SK-N-SH (cell line): ENCODE measurements at regions not wholly inside any gene's neighbourhood (a gene's known extent, or its start where the extent isn't known, plus 50 kb on each side); places are given as distances from the start of the nearest gene placed in this dataset.
A peak's percentile ranks its signal among the peaks of the same experiment; 100 is the strongest.

Experiments used
- CTCF ChIA-PET: fragments of 300-600, 350-600 bp; formaldehyde crosslinking; extraction: SDS; loops from one replicate; lab custom pipeline; 2021; lab: Yijun Ruan, JAX
- POLR2A ChIA-PET: fragments of 350-600 bp; sonication (Branson Sonifier 250); formaldehyde crosslinking; extraction: SDS; loops from one replicate; lab custom pipeline; 2020; ENCODE audit warnings: antibody characterized with exemption, inconsistent platforms; lab: Yijun Ruan, JAX
- DNase-seq: peaks from one replicate; pipeline ENCODE4 v3.0.0; 2012
- H2AFZ ChIP-seq: fragments of 200-600 bp; sonication (generic); 2 replicates; pipeline ENCODE4 v1.8.1; 2016; ENCODE audit warnings: antibody characterized with exemption, mild to moderate bottlenecking, low read depth
- H3F3A ChIP-seq: fragments of 200-600 bp; sonication (generic); replicated peaks from 2 replicates; pipeline ENCODE3; 2016; ENCODE audit warnings: antibody characterized with exemption, mild to moderate bottlenecking; ENCODE audit not compliant: insufficient read depth
- H3K27ac ChIP-seq, 2 experiments: fragments of 200-500 bp in 1 of 2; fragments of 200-600 bp in 1 of 2; sonication (Bioruptor generic) in 1 of 2; sonication (generic), shearing (Covaris generic) in 1 of 2; 2 replicates each; pipeline versions ENCODE4 v1.5.1 to v1.6.1; 2014 to 2016; ENCODE audit warnings: low read depth in 2 of 2, inconsistent platforms in 1 of 2, low read length in 1 of 2, mild to moderate bottlenecking in 1 of 2, mixed read lengths in 1 of 2
- H3K27me3 ChIP-seq: fragments of 200-600 bp; sonication (generic), shearing (Covaris generic); 2 replicates; pipeline ENCODE4 v1.6.1; 2016; ENCODE audit warnings: mixed run types; ENCODE audit not compliant: insufficient read depth
- H3K36me3 ChIP-seq, 2 experiments: fragments of 200-500 bp in 1 of 2; fragments of 200-600 bp in 1 of 2; sonication (Bioruptor generic) in 1 of 2; sonication (generic) in 1 of 2; replicated peaks in 1 of 2; 2 replicates each; pipeline versions ENCODE3 to v1.5.1; 2014 to 2016; ENCODE audit warnings: low read length in 1 of 2, mild to moderate bottlenecking in 1 of 2; ENCODE audit not compliant: insufficient read depth in 2 of 2, control insufficient read depth in 1 of 2
- H3K4me1 ChIP-seq, 2 experiments: fragments of 200-500 bp in 1 of 2; fragments of 200-600 bp in 1 of 2; sonication (Bioruptor generic) in 1 of 2; sonication (generic), shearing (Covaris generic) in 1 of 2; 2 replicates each; pipeline versions ENCODE4 v1.5.1 to v1.6.1; 2014 to 2016; ENCODE audit warnings: low read depth in 1 of 2, low read length in 1 of 2, mixed run types in 1 of 2; ENCODE audit not compliant: insufficient read depth in 2 of 2, control insufficient read depth in 1 of 2
- H3K4me2 ChIP-seq: fragments of 200-600 bp; sonication (generic), shearing (Covaris generic); 2 replicates; pipeline ENCODE4 v1.6.1; 2017; ENCODE audit warnings: mixed run types
- H3K4me3 ChIP-seq, 2 experiments: fragments of 200-500 bp in 1 of 2; fragments of 200-600 bp in 1 of 2; sonication (Bioruptor generic) in 1 of 2; sonication (generic), shearing (Covaris generic) in 1 of 2; 2 replicates each; pipeline versions ENCODE4 v1.5.1 to v1.8.1; 2014 to 2016; ENCODE audit warnings: low read depth in 2 of 2, inconsistent platforms in 1 of 2, low read length in 1 of 2, mild to moderate bottlenecking in 1 of 2, mixed read lengths in 1 of 2, moderate library complexity in 1 of 2
- H3K79me2 ChIP-seq: fragments of 200-600 bp; sonication (generic); 2 replicates; pipeline ENCODE4 v1.8.1; 2017; ENCODE audit warnings: mild to moderate bottlenecking; ENCODE audit not compliant: insufficient read depth
- H3K9ac ChIP-seq: fragments of 200-600 bp; sonication (generic); 2 replicates; pipeline ENCODE4 v1.6.1; 2017; ENCODE audit warnings: mixed run types
- H3K9me2 ChIP-seq: fragments of 200-600 bp; sonication (generic); 2 replicates; pipeline ENCODE4 v1.6.1; 2017; ENCODE audit warnings: mixed run types
- H3K9me3 ChIP-seq: fragments of 200-600 bp; sonication (generic); 2 replicates; pipeline ENCODE4 v1.6.1; 2017; ENCODE audit warnings: mixed run types, mild to moderate bottlenecking, moderate library complexity
- H4K20me1 ChIP-seq: fragments of 200-600 bp; sonication (generic); 2 replicates; pipeline ENCODE4 v1.6.1; 2017; ENCODE audit warnings: mild to moderate bottlenecking, mixed run types; ENCODE audit not compliant: insufficient read depth
- CHD2 ChIP-seq: fragments of 150-350 bp; IDR thresholded peaks from 2 replicates; pipeline ENCODE4 v1.6.1; 2018; ENCODE audit warnings: low read length; ENCODE audit not compliant: partially characterized antibody
- ELF1 ChIP-seq: IDR thresholded peaks from 2 replicates; pipeline ENCODE4 v1.4.0; 2012
- EP300 ChIP-seq, 2 experiments: IDR thresholded peaks; 2 replicates each; pipeline versions ENCODE4 v1.4.0 to v1.6.1; 2012; ENCODE audit warnings: borderline replicate concordance in 1 of 2, low read depth in 1 of 2, low read length in 1 of 2
- FOSL2 ChIP-seq: IDR thresholded peaks from 2 replicates; pipeline ENCODE4 v1.4.0; 2012; ENCODE audit warnings: low read depth, mild to moderate bottlenecking, moderate library complexity, borderline replicate concordance
- FOXJ3 ChIP-seq: sonication (generic); formaldehyde crosslinking; IDR thresholded peaks from 2 replicates; pipeline ENCODE4 v1.5.1; 2020; ENCODE audit warnings: mild to moderate bottlenecking, missing genetic modification reagents
- FOXM1 ChIP-seq: IDR thresholded peaks from 2 replicates; pipeline ENCODE4 v1.4.0; 2012; ENCODE audit warnings: low read depth, mild to moderate bottlenecking
- GABPA ChIP-seq: IDR thresholded peaks from 2 replicates; pipeline ENCODE4 v1.4.0; 2012; ENCODE audit warnings: low read depth, mild to moderate bottlenecking
- GATA2 ChIP-seq: sonication (generic); formaldehyde crosslinking; IDR thresholded peaks from 2 replicates; pipeline ENCODE4 v1.5.0; 2020; ENCODE audit warnings: mild to moderate bottlenecking, missing genetic modification reagents
- JUND ChIP-seq: IDR thresholded peaks from 2 replicates; pipeline ENCODE4 v1.4.0; 2012
- MAX ChIP-seq: IDR thresholded peaks from 2 replicates; pipeline ENCODE4 v1.4.0; 2012; ENCODE audit warnings: low read depth
- MEF2A ChIP-seq: IDR thresholded peaks from 2 replicates; pipeline ENCODE4 v1.4.0; 2012; ENCODE audit warnings: low read depth, borderline replicate concordance
- MXI1 ChIP-seq: IDR thresholded peaks from 2 replicates; pipeline ENCODE4 v1.6.1; 2012; ENCODE audit warnings: mild to moderate bottlenecking, low read depth, low read length, improper control_type of control experiment
- NFIC ChIP-seq: IDR thresholded peaks from 2 replicates; pipeline ENCODE4 v1.4.0; 2012; ENCODE audit warnings: borderline replicate concordance
- NRF1 ChIP-seq: IDR thresholded peaks from 2 replicates; pipeline ENCODE4 v1.6.1; 2012; ENCODE audit warnings: low read depth, mild to moderate bottlenecking, low read length
- PBX3 ChIP-seq: IDR thresholded peaks from 2 replicates; pipeline ENCODE4; 2012
- POLR2AphosphoS5 ChIP-seq: IDR thresholded peaks from 2 replicates; pipeline ENCODE4 v1.6.1; 2012; ENCODE audit warnings: low read depth, low read length
- RCOR1 ChIP-seq: fragments of 150-350 bp; IDR thresholded peaks from 2 replicates; pipeline ENCODE4 v1.6.1; 2017; ENCODE audit warnings: antibody characterized with exemption, low read length
- REST ChIP-seq: IDR thresholded peaks from 2 replicates; pipeline ENCODE4 v1.6.1; 2012; ENCODE audit warnings: mild to moderate bottlenecking, low read depth, low read length, moderate library complexity
- RFX5 ChIP-seq: IDR thresholded peaks from 2 replicates; pipeline ENCODE4 v1.6.1; 2012; ENCODE audit warnings: mild to moderate bottlenecking, improper control_type of control experiment, low read length
- RXRA ChIP-seq: IDR thresholded peaks from 2 replicates; pipeline ENCODE4 v1.4.0; 2012; ENCODE audit warnings: low read depth, mild to moderate bottlenecking, borderline replicate concordance
- SMC3 ChIP-seq: IDR thresholded peaks from 2 replicates; pipeline ENCODE4 v1.6.1; 2012; ENCODE audit warnings: low read depth, low read length, improper control_type of control experiment
- TAF1 ChIP-seq: IDR thresholded peaks from 2 replicates; pipeline ENCODE4 v1.6.1; 2012; ENCODE audit warnings: low read depth, mild to moderate bottlenecking, low read length, moderate library complexity, borderline replicate concordance
- TCF12 ChIP-seq: IDR thresholded peaks from 2 replicates; pipeline ENCODE4 v1.4.0; 2012
- TEAD4 ChIP-seq: IDR thresholded peaks from 2 replicates; pipeline ENCODE4 v1.4.0; 2012; ENCODE audit warnings: mild to moderate bottlenecking, borderline replicate concordance; ENCODE audit not compliant: insufficient read depth
- USF1 ChIP-seq: IDR thresholded peaks from 2 replicates; pipeline ENCODE4 v1.4.0; 2012; ENCODE audit warnings: low read depth, borderline replicate concordance
- YY1 ChIP-seq: IDR thresholded peaks from 2 replicates; pipeline ENCODE4 v1.4.0; 2012; ENCODE audit warnings: low read depth, mild to moderate bottlenecking
- ZBTB33 ChIP-seq: IDR thresholded peaks from 2 replicates; pipeline ENCODE4 v1.4.0; 2012; ENCODE audit warnings: low read depth, borderline replicate concordance
- WGBS: methylation state at CpG from one replicate; pipeline ENCODE4 v1.1.6; 2017; ENCODE audit warnings: low lambda C conversion rate; 5-methylcytosine and 5-hydroxymethylcytosine counted together

- ChIA-PET POLR2A (no interaction called here), CTCF (interaction anchor here (0.7 to 1.4 kb wide), 2 partner anchors 85 to 1451 kb away, joined by 3 to 4 read pairs; partner anchors contain the start of gene ITGA4)
- no peaks in the 10 kb centered on the region for H3K27me3 ChIP-seq
- H3K9me2 ChIP-seq = no peaks in the 10 kb centered on the region
- no peak overlapping the region for H3K9ac ChIP-seq
- WGBS = 28% methylated on average over 2 of the region's 2 CpGs
- no peaks in the 10 kb centered on the region for H3K79me2 ChIP-seq
- no peaks in the 10 kb centered on the region for H3K9me3 ChIP-seq
- no peak overlapping the region for H3K4me2 ChIP-seq
- H3K36me3 ChIP-seq = no peaks in the 10 kb centered on the region
- no peaks in the 10 kb centered on the region for H4K20me1 ChIP-seq
- H3K27ac ChIP-seq = peak overlapping the region; percentile 17 to 39; a peak in 2 of 4 replicates
- H3K4me3 ChIP-seq = no peak overlapping the region
- no peak for DNase-seq
- H3F3A ChIP-seq = peaks cover 14% of the 10 kb centered on the region
- H3K4me1 ChIP-seq = peaks cover 0 to 14% of the 10 kb centered on the region in 2 experiments; a peak in 3 of 4 replicates
- no peak overlapping the region for H2AFZ ChIP-seq
- TF ChIP-seq PBX3 (peak; percentile 79), USF1 (no peak), JUND (no peak), TCF12 (peak; percentile 72), TEAD4 (no peak), FOXJ3 (CRISPR knock-in tag) (no peak), ZBTB33 (no peak), GATA2 (CRISPR knock-in tag) (no peak), SMC3 (no peak), RXRA (peak; percentile 44; the same call in 1 of the 2 replicates), NFIC (peak; percentile 48), FOSL2 (no peak; the same call in 1 of the 2 replicates), EP300 (IDR thresholded peaks at IDR 0.05; ENCODE audit: borderline replicate concordance in 1 of 2, low read depth in 1 of 2, low read length in 1 of 2) (peak; percentile 29 to 31; a peak in 2 of 4 replicates), RCOR1 (no peak), TAF1 (no peak), FOXM1 (no peak), CHD2 (no peak), MXI1 (no peak), GABPA (no peak), REST (0 out of 2 replicates have a peak, but pooled peaks have one; percentile 36), ELF1 (no peak), NRF1 (no peak), RFX5 (no peak), MEF2A (peak; percentile 61), YY1 (no peak), POLR2AphosphoS5 (peak; percentile 25; the same call in 1 of the 2 replicates), MAX (no peak)
Measured at GRCh38 chr2:181371782-181372645, 85.2 kb upstream of the ITGA4 start.
